GM10266 (cell line): ENCODE measurements at regions not wholly inside any gene's neighbourhood (a gene's known extent, or its start where the extent isn't known, plus 50 kb on each side); places are given as distances from the start of the nearest gene placed in this dataset.

Source experiments
- DNase-seq: peaks from one replicate; pipeline ENCODE4 v3.0.0; 2012; ENCODE audit errors: extremely low spot score
- TF ChIP-seq, protein P1 (sequence below): IDR thresholded peaks from 2 replicates; pipeline ENCODE4 v1.5.1; 2012; ENCODE audit warnings: mild to moderate bottlenecking, low read depth; ENCODE audit not compliant: control insufficient read depth, insufficient read depth; ENCODE audit errors: missing control alignments

DNA sequence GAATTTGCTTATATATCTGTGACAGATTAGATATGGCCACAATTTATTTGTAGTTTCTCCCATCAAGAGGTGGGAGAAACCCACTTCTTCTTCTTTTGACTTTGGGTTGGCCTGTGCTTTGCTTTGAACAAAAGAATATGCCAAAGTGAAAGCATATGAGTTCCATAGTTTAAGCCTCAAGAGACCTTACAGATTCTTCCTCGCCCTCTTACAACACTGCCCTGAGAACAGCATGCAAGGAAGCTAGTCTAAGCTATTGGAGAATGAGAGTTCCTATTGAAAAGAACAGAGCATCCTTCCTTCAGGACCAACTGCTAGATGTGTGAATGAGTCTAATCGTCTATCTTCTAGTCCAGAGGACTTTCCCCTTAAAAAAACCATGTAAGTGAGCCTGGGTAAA is 394.8 kb downstream of the TUSC7 start:
- TF ChIP-seq, protein P1, sequence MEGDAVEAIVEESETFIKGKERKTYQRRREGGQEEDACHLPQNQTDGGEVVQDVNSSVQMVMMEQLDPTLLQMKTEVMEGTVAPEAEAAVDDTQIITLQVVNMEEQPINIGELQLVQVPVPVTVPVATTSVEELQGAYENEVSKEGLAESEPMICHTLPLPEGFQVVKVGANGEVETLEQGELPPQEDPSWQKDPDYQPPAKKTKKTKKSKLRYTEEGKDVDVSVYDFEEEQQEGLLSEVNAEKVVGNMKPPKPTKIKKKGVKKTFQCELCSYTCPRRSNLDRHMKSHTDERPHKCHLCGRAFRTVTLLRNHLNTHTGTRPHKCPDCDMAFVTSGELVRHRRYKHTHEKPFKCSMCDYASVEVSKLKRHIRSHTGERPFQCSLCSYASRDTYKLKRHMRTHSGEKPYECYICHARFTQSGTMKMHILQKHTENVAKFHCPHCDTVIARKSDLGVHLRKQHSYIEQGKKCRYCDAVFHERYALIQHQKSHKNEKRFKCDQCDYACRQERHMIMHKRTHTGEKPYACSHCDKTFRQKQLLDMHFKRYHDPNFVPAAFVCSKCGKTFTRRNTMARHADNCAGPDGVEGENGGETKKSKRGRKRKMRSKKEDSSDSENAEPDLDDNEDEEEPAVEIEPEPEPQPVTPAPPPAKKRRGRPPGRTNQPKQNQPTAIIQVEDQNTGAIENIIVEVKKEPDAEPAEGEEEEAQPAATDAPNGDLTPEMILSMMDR: no peak
- no peak for DNase-seq

DNA sequence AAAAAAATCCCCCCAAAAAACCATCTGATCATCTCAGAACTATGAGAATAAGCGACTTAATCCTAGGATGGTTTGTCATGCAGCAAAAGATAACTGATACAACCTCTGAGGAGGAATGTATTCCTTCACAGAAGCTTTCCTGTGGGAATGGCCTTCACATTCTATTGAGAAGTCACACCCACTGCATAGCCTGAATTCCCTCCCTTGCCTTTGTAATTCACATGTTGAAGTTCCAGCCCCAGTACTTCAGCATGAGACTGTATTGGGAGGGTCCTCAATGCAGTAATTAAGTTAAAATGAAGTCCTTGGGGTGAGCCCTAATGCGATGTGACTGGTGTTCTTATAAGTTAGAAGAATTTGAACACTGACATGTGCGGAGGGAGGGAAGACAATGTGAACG is 395.2 kb downstream of the TUSC7 start:
- TF ChIP-seq, protein P1: no peak
- no peak for DNase-seq

DNA sequence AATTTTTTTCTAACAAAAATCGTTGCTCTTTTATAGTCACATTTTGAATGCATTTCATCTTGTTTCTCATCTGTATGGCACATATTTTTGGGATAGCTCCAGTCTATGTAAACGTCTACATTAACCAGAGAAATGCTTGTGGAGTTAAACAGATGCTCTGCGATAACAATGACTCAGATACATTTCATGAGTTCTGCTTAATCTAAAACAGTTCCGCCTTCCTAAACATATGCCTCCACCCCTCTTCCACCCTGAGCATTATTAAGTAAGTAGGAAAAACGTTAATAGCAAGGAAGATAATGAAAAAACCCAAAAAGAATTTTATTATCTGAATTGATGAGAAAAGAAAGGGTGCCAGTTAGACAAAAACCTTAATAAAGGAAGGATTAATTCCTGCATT is 396.1 kb downstream of the TUSC7 start:
- DNase-seq: no peak
- TF ChIP-seq, protein P1: no peak

DNA sequence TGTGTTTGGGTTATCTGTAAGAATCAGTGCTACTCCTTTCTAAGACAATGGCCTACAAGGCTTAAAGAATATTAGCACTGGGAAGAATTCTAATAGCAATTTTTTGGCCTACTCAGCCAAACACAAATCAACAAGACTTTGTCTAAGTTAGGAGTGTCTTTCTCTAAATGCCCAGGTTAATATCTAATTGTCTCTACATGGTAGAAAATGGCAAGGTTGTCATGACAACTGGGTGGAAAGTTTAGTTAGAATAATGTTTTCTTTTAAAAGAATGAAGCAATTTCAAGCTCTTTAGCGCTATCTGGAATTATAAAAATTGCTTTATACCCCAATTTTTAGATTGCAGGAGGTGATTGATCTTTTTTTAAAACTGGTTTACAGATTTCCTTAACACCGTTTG is 396.8 kb downstream of the TUSC7 start:
- TF ChIP-seq, protein P1: no peak
- no peak for DNase-seq

DNA sequence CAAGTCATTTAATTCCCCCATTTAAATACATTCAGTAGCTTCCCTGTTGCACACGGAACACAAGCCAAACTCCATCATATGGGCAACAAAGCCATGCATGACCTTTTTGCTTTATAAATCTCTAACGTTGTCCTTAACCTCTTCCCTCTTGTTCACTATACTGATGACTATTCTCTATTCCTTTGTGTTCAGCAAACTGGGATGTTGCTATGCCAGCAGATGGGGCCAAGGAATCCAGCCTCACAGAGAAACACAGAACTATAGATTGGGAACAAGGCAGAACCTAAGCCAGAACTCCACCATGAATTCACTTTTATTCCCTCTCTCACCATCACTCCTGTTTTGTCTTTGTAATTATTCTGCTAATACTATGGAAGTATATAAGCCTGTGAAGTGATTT is 398.4 kb downstream of the TUSC7 start:
- TF ChIP-seq, protein P1: no peak
- no peak for DNase-seq

DNA sequence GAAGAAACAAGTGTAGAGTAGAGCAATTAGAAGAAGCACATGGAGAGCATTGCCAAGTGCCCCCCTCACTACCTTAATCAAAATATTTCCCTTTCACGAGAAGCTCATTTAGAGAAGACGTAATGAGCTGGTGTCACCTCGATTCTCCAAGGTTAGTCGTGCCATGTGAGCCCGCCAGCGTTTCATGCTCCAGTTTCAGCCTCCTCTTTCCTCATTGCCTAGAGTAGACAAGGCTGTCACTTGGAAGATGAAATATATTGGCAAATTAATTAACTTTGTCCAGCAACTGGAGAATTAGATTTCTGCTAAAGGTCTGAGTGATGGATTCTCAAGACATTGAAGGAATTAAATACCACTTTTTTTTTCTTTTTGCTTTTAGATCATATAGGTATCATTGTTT is 399.6 kb downstream of the TUSC7 start:
- DNase-seq: no peak
- TF ChIP-seq, protein P1: no peak

DNA sequence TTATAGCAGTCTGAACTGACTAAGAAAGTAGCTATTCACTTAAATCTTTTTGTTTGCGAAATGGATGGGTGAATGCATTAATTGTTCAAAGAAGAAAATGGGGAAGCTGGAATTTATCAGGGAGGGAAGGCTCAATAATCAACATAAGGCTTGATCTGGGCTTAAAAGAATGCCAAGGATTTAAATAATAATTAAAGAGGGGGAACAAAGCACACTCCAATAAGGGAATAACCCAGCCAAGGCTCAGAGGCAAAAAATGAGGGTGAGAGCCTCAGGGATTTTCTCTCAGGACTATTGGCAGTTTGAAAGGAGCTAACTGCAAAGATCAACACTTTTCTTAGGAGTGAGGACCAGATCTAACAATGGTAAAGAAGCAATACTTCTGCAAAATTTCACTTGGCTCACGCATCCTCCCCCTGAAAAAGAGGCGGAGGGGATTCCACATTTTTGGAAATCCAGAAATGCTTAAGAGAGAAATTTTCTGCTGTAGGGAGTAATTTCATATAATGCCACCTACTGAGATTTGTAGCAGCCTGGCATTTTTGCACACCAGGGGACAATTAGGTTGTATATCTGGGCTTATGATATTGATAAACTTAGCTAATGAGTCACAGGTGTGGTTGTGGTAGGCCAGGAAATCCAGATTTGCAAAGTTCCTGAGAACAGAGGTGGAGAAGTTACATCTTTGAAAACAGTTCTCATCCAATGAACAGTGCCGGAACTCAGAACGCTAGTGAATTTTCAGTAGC is 405.1 kb downstream of the TUSC7 start:
- TF ChIP-seq, protein P1: no peak
- DNase-seq: no peak
